ENCODE measurements at regions not wholly inside any gene's neighbourhood (a gene's known extent, or its start where the extent isn't known, plus 50 kb on each side); places are given as distances from the start of the nearest gene placed in this dataset.
A peak's percentile ranks its signal among the peaks of the same experiment; 100 is the strongest.

- no peaks in the 10 kb centered on the region for H3K9me3 ChIP-seq
- no peaks in the 10 kb centered on the region for H3K27me3 ChIP-seq
- intact Hi-C loops (cut with DNase I; ENCODE audit: low total_unique reads), result no loop called here
- H3K4me1 ChIP-seq, result no peaks in the 10 kb centered on the region
- no peak overlapping the region for H3K4me3 ChIP-seq
- no peak overlapping the region for H3K27ac ChIP-seq
- TF ChIP-seq POLR2AphosphoS5 (IDR thresholded peaks at IDR 0.05) (no peak), CTCF (IDR thresholded peaks at IDR 0.05) (no peak), POLR2A (IDR thresholded peaks at IDR 0.05) (no peak)
- H3K36me3 ChIP-seq, result no peaks in the 10 kb centered on the region
- DNase-seq (ENCODE audit: low spot score in 2 of 2), result no peak
These were observed 260.8 kb downstream of the PLK2 start for GRCh38 chr5:58199087-58199486.

DNA sequence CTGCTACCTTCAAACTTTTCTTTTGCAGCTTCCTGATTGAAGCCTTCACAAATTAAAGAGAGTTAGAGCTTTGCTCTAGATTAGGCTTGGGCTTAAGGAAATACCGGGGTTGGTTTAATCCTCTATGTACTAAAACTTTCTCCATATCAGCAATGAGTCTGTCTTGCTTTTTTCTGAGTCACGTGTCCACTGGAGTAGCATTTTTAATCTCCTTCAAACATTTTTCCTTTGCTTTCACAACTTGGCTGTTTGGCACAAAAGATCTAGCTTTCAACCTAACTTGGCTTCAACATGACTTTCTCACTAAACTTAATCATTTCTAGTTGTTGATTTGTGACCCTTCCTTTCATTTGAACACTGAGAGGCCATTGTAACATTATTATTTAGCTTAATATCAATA lies 261.6 kb downstream of the PLK2 start:
- Histone ChIP-seq H3K9me3 (no peaks in the 10 kb centered on the region), H3K4me1 (no peaks in the 10 kb centered on the region), H3K4me3 (no peak overlapping the region), H3K27me3 (no peaks in the 10 kb centered on the region), H3K36me3 (no peaks in the 10 kb centered on the region), H3K27ac (no peak overlapping the region)
- TF ChIP-seq CTCF (IDR thresholded peaks at IDR 0.05) (no peak), POLR2AphosphoS5 (IDR thresholded peaks at IDR 0.05) (no peak), POLR2A (IDR thresholded peaks at IDR 0.05) (no peak)
- intact Hi-C loops (cut with DNase I; ENCODE audit: low total_unique reads), result no loop called here
- DNase-seq (ENCODE audit: low spot score in 2 of 2), result no peak

- Histone ChIP-seq H3K4me1 (no peaks in the 10 kb centered on the region), H3K4me3 (no peak overlapping the region), H3K9me3 (no peaks in the 10 kb centered on the region), H3K27ac (no peak overlapping the region), H3K36me3 (no peaks in the 10 kb centered on the region), H3K27me3 (no peaks in the 10 kb centered on the region)
- intact Hi-C loops (cut with DNase I; ENCODE audit: low total_unique reads), result no loop called here
- no peak for DNase-seq (ENCODE audit: low spot score in 2 of 2)
- no peak for TF ChIP-seq CTCF (IDR thresholded peaks at IDR 0.05)
- no peak for TF ChIP-seq POLR2A (IDR thresholded peaks at IDR 0.05)
- no peak for TF ChIP-seq POLR2AphosphoS5 (IDR thresholded peaks at IDR 0.05)
These were observed 262.0 kb downstream of the PLK2 start for GRCh38 chr5:58197875-58198274.

GRCh38 chr5:58191443-58191842 lies 268.4 kb downstream of the PLK2 start:
- no peak overlapping the region for H3K4me3 ChIP-seq
- TF ChIP-seq POLR2AphosphoS5 (IDR thresholded peaks at IDR 0.05), result no peak
- TF ChIP-seq CTCF (IDR thresholded peaks at IDR 0.05), result no peak
- TF ChIP-seq POLR2A (IDR thresholded peaks at IDR 0.05), result no peak
- no peaks in the 10 kb centered on the region for H3K9me3 ChIP-seq
- no peaks in the 10 kb centered on the region for H3K27me3 ChIP-seq
- H3K27ac ChIP-seq, result no peak overlapping the region
- no peaks in the 10 kb centered on the region for H3K4me1 ChIP-seq
- intact Hi-C loops (cut with DNase I; ENCODE audit: low total_unique reads), result no loop called here
- DNase-seq (ENCODE audit: low spot score in 2 of 2), result no peak
- H3K36me3 ChIP-seq, result no peaks in the 10 kb centered on the region

GRCh38 chr5:58188262-58188651 lies 271.6 kb downstream of the PLK2 start:
- DNase-seq (ENCODE audit: low spot score in 2 of 2), result no peak
- H3K4me3 ChIP-seq, result peak overlapping the region in 1 of 3 donors; percentile 5

More at GRCh38 chr5:58188262-58188651, 271.6 kb downstream of the PLK2 start:
- Histone ChIP-seq H3K36me3 (no peaks in the 10 kb centered on the region), H3K4me1 (no peaks in the 10 kb centered on the region), H3K9me3 (no peaks in the 10 kb centered on the region), H3K27ac (no peak overlapping the region), H3K27me3 (no peaks in the 10 kb centered on the region)
- TF ChIP-seq CTCF (IDR thresholded peaks at IDR 0.05), result no peak
- no peak for TF ChIP-seq POLR2AphosphoS5 (IDR thresholded peaks at IDR 0.05)
- no peak for TF ChIP-seq POLR2A (IDR thresholded peaks at IDR 0.05)
- intact Hi-C loops (cut with DNase I; ENCODE audit: low total_unique reads), result no loop called here

Measured in breast epithelium (tissue), 4 donors.